CD4-positive, alpha-beta T cell treated with Interleukin-12 subunit alpha and Interleukin-12 subunit beta, for 1 hour (primary cell): ENCODE measurements at regions not wholly inside any gene's neighbourhood (a gene's known extent, or its start where the extent isn't known, plus 50 kb on each side); places are given as distances from the start of the nearest gene placed in this dataset.

Source experiments
- DNase-seq: peaks from one replicate; pipeline ENCODE4 v3.0.0-alpha.2; 2020

- no peak for DNase-seq
Observed at GRCh38 chr11:41982276-41982675, 522.8 kb upstream of the LRRC4C start.

- DNase-seq, result no peak
Observed at GRCh38 chr11:41982975-41983374, 523.5 kb upstream of the LRRC4C start.

GRCh38 chr11:41983475-41983874 is 524.0 kb upstream of the LRRC4C start:
- DNase-seq, result no peak

- DNase-seq, result no peak
Observed at GRCh38 chr11:41984023-41984422, 524.6 kb upstream of the LRRC4C start.

GRCh38 chr11:41985799-41986198 is 526.3 kb upstream of the LRRC4C start:
- DNase-seq, result no peak

GRCh38 chr11:41988951-41989572 is 529.6 kb upstream of the LRRC4C start:
- DNase-seq, result no peak

- no peak for DNase-seq
Observed at GRCh38 chr11:41989823-41990380, 530.5 kb upstream of the LRRC4C start.

GRCh38 chr11:41996533-41996932 is 537.1 kb upstream of the LRRC4C start:
- no peak for DNase-seq

GRCh38 chr11:41997844-41998401 is 538.5 kb upstream of the LRRC4C start:
- no peak for DNase-seq

- no peak for DNase-seq
Observed at GRCh38 chr11:41999066-41999465, 539.6 kb upstream of the LRRC4C start.

GRCh38 chr11:42003801-42004200 is 544.3 kb upstream of the LRRC4C start:
- DNase-seq, result no peak

GRCh38 chr11:42006766-42007165 is 547.3 kb upstream of the LRRC4C start:
- DNase-seq, result no peak

GRCh38 chr11:42012271-42012670 is 552.8 kb upstream of the LRRC4C start:
- DNase-seq, result no peak

- no peak for DNase-seq
Observed at GRCh38 chr11:42013656-42014201, 554.3 kb upstream of the LRRC4C start.

- DNase-seq, result no peak
Observed at GRCh38 chr11:42021911-42022310, 562.5 kb upstream of the LRRC4C start.

- DNase-seq, result no peak
Observed at GRCh38 chr11:42023267-42023666, 563.8 kb upstream of the LRRC4C start.

- no peak for DNase-seq
Observed at GRCh38 chr11:42025121-42025803, 565.8 kb upstream of the LRRC4C start.

GRCh38 chr11:42034826-42035225 is 575.4 kb upstream of the LRRC4C start:
- DNase-seq, result no peak

- no peak for DNase-seq
Observed at GRCh38 chr11:42036201-42036600, 576.7 kb upstream of the LRRC4C start.

GRCh38 chr11:42043312-42043711 is 583.9 kb upstream of the LRRC4C start:
- no peak for DNase-seq

GRCh38 chr11:42047637-42048555 is 588.4 kb upstream of the LRRC4C start:
- DNase-seq, result no peak

GRCh38 chr11:42049186-42049585 is 589.7 kb upstream of the LRRC4C start:
- DNase-seq, result no peak

- DNase-seq, result no peak
Observed at GRCh38 chr11:42049650-42050049, 590.2 kb upstream of the LRRC4C start.
